Left lobe of liver (tissue), 2 donors: ENCODE measurements at regions not wholly inside any gene's neighbourhood (a gene's known extent, or its start where the extent isn't known, plus 50 kb on each side); places are given as distances from the start of the nearest gene placed in this dataset.
"Not testable (repeated sequence)": the region's sequence is repeated elsewhere in the genome, so short reads cannot be mapped to it uniquely, and the experiment has no call there.

ENCODE experiments used
- ATAC-seq: fragments of 200-7000 bp; cut with Tn5 transposase; one replicate; pipeline ENCODE4 v1.9.1; 2020; ENCODE audit warnings: mild to moderate bottlenecking, moderate library complexity
- DNase-seq: peaks from one replicate; pipeline ENCODE4 v3.0.0-alpha.2; 2020; ENCODE audit warnings: low spot score
- donor health status: DM: no; HTN: no; CAD: no; lungs with moderate emphysema.
- donor health status: DM: no; HTN: yes; CAD: no.

DNA sequence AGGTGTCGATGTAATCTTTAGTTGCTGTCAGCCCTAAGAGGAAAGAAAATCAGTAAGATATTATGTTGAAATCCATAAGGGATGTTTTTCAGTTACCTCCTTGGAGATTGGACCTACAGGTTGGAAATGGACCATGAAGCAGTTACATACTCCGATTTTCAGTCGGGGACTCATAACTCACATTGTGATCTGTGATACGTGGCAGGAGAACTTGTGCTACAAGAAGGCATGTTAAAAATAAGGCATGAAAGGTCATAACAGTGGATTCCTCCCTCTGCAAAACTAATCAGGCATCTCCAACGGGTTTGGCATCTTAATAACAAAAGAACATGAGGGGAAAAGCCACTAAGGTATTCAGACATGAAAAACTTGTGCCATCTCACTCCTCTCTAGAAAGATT, 111.2 kb upstream of the CACHD1 start:
- DNase-seq: no peak
- ATAC-seq: no peak

DNA sequence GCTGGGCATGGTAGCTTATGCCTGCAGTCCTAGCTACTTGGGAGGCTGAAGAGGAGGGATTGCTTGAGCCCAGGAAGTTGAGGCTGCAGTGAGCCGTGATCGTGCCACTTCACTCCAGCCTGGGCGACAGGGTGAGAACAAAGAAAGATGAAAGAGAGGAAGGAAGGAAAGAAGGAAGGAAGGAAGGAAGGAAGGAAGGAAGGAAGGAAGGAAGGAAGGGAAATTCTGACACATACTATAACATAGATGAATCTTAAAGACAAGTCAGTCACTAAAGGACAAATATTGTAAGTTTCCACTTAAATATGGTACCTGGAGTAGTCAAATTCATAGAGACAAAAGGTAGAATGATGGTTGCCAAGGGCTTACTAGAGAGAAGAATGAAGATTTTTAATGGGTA, 108.0 kb upstream of the CACHD1 start:
- ATAC-seq (no peak), DNase-seq (no peak)

DNA sequence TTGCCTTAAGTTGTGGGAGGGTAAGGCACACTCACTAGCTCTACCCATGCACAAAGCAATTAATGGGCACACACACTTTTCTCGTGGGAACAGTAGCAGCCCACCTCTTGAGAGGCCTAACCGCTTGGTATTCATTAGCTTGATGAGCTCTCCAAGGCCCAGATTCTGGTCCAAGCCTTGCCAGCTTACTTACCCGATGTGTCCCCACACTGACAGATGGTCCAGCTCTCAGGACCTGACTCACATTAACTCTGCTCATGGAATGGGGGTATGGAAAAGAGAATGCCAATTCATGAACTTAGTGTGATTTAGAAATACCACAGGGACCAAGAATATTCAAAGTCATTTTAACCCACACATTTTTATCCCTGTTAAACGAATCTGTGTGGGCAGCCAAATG, 106.8 kb upstream of the CACHD1 start:
- ATAC-seq (no peak), DNase-seq (no peak)

DNA sequence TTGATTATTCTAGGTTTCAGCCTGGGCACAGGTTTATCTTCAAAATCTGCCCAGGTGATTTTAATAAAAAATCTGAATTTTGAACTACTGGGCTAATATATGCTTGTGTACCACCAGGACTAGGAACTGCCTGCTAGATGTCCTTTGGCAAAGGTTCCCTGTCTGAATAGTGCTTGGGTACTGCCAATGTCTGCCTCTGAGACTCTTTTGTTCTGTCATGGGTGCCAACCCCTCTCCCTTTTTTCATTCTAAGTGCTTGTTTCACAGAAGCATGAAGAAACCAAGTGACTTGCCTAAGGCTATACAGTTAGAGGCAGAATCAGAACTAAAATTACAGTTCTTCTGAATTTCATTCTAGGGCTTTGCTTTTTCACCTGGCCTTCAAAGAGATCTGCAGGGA, 106.3 kb upstream of the CACHD1 start:
- ATAC-seq: no peak
- no peak for DNase-seq

DNA sequence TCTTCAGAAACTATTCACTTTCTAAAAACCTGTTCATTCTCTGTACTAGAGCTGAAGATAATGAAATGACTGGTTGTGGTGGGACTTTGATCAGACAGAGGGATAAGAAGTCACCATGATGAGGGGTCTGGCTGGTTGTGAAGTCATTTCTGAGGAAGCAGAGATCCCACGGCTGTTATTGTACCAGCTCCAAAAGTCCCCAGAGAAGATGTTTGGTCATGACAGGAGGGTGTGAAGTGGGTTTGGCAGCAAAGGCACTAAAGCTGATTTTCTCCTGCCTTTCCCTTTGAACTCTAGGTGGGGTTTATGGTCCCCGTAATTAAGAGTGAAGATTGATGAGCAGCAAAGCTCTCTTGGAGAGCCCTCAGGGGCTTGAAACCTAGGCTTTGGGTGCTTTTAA, 103.1 kb upstream of the CACHD1 start:
- DNase-seq (no peak), ATAC-seq (no peak)

DNA sequence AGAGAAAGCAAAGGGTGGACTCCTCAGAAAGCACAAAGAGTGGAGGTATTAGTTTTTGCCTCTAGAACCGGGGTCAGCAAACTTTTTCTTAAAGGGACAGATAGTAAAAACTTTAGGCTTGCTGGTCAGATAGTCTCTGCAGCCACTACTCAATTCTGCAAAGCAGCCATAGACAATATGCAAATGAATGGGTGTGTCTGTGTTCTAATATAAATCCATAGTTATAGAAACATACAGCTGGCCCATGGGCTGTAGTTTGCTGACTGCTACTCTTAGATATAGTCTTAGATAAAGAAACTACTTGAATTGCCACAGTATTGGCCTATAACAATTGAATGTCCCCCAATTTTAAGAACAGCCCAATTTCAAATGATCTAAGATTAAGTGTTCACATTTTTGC, 101.6 kb upstream of the CACHD1 start:
- ATAC-seq (no peak), DNase-seq (no peak)

DNA sequence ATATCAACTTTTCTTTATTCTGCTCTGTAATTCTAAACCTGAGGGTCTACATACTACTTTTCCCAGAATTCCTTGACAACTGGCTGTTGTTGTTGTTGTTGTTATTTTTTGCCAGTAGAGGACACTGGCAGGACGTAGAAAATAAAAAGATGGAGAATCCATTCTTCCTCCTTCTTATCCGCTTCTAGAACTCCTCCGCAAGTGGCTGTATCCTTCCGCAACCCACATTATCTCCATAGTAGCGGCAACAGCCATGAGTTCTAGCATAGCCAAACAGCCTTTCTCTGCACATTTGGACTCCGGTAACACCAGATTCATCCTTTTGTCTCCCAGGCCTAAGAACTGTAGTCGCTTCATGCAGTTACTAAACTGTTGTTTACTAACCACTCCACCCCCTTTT, 91.1 kb upstream of the CACHD1 start:
- DNase-seq (no peak), ATAC-seq (peak; percentile 52)

DNA sequence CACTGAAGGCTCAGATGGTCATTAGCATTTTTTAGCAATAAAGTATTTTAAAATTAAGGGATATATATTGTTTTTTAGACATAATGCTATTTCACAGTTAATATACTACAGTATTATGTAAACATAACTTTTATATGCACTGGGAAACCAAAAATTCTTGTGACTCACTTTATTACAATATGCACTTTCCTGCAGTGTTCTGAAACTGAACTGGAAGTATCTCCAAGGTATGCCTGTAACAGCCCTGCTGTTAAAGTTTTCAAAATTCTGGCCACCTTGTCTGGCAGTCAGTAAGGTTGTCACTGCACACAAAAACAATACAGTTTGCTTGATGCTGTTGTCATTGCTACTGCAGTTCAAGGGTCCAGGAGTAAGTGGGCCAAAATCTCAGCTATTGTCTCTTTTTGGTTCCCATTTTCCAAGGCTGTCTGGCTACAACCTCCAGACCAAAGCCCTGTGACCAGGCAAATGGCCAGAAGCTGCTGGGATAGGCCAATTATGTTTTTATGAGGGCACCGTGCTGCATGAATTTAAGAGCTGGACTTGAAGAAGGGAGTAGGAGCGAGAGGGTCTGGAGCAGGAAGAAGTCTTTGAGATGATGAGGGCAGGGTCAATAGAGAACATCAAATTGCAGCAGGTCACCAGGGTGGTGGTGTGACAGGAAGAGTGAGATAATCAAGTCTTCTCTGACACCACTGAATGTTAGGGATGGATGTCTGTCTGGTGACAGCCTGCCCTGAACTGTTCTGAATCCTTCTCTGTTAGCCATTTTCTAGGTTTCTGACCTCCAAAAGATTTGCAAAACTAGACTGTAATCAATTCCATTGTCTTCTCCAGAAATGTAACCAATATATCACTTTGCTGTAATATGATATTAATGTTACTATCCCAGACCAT, 82.3 kb upstream of the CACHD1 start:
- DNase-seq (no peak), ATAC-seq (no peak)

DNA sequence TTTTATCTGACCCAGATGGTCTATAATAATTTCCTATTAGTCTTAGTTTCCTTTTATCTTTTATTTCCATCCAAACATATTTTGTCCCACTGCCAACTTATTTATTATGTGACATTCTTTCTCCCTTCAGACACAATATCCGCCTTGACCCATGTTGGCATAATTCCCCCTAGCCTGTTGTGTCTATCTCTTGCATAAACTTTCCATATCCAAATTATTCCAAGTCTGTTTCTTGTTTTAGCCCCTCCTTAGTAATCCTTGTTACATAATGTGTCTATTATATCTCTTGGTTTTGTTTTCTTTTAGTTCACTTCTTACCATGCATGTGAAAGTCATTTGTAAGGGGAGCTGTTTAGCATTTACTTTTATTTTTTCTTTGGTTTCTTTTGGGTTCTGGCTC, 81.6 kb upstream of the CACHD1 start:
- ATAC-seq (no peak), DNase-seq (no peak)

DNA sequence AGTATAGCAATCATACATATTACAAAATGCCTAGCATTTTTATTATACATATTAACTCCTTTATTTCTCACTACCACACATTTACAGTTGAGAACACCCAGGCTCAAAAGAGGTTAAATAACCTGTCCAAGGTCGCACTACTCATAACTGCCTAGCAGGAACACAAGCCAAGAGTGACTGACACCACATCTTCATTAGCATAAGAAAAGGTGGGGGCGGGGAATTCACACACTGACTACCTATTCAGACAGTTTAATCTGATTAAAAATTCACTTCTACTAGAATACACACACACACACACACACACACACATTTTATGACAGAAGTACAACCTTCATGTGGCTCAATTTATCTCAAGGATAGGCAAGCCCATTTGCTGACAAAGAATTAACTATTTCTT, 77.8 kb upstream of the CACHD1 start:
- ATAC-seq (no peak), DNase-seq (no peak)

DNA sequence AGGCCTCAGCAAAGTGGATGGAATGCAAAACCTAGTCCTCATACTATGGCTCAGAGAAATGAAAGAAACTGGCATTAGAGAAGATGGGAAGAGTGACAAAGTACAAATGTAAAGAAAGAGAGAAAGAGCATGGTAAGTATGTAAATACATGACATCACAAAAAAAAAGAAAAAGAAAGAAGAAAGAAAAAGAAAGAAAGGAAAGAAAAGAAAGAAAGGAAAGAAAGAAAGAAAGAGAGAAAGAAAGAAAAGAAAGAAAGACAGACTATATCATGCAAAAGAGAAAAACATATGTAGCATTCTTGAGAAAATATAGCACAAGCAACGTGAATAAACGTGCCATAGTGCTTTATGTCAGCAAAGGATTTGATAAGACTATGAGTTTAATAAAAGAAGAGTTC, 76.1 kb upstream of the CACHD1 start:
- DNase-seq (no peak), ATAC-seq (no peak)

DNA sequence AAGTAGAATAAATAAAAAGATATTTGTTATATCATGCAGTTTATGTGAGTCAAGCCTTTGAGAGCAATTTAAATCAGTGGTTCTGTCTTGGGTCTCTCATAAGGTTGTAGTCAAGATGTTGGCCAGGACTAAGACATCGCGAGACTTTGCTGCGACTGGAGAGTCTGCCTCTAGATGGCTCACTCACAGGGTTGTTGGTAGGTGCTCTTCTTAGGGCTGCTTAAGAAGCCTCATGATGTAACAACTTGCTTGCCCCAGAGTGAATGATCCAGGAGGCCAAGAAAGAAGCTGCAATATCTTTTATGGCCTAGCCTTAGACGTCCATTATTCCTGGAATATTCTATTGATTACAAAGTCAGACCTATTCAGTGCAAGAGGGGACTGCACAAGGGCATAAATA, 73.1 kb upstream of the CACHD1 start:
- DNase-seq: no peak
- ATAC-seq: no peak

DNA sequence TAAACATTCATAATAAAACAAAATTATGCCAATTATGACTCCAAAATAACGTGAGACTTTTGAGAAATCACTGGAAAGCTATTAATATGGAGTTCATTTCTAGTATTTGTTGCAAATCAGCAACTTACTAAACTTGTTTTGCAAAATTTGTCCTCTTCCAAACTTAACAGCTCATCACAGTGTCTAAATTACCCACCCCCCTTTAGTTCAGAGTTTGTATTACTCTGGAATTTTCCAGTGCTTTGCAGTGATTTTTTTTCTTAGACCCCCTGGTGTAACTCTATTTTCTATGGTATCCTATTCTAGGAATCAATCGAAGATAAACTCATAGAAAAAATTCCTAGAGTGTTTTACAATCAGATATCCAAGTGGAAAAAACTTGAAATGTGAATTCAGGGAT, 72.4 kb upstream of the CACHD1 start:
- DNase-seq: no peak
- ATAC-seq: no peak

DNA sequence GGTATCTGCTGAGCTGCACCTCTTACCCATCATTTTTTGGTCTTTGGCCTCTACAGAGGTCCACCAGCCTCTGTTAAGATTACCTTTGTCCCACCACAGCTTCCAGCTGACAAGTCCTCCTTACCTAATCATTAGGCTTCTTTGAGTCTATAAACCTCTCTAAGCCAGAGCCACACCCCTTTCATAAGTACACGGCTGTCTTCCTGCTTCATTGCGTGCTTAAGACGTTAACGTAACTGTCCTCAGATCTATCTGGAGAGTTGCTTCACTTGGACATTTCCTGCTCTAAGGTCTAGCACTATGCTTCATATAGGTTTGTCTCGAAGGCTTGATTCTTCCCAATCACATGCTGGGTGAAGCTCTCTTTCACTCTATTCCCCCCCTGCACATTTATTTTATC, 71.0 kb upstream of the CACHD1 start:
- no peak for ATAC-seq
- DNase-seq: no peak

DNA sequence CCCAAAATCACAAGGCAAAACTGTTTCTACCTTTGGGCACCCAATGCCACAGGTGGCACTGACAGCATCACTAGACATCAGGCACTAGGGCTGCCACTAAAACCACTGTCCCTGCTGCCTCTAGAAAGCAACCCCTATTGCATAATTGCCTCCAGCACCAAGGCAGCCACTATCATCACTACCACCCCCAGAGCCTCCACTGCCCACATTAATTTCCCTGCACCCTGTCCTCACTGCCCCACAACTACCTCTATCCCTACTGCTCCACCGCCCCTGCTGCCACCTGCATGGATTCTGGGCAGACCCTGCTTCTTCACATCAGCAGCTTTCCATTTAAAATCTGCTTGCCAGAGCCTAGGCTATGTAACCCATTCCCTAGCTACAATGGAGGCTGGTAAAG, 68.6 kb upstream of the CACHD1 start:
- ATAC-seq (no peak), DNase-seq (no peak)

DNA sequence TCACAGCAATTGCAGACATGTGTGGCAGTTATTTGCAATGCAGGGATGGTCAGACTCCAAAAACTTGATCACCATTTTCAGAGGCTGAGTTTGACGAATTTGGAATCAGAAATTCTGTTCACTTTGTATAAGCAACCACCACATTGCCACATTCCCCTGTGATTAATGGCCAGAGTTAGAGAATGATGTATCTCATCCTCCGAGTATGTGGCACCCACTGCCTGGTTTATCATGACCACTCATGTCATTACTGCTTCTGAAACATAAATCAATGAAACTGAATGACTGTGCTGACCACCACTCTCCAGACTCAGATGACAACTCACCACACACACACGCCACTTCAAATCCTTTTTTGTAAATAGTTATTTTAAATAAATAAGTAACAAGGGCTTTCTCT, 66.6 kb upstream of the CACHD1 start:
- DNase-seq (no peak), ATAC-seq (no peak)

DNA sequence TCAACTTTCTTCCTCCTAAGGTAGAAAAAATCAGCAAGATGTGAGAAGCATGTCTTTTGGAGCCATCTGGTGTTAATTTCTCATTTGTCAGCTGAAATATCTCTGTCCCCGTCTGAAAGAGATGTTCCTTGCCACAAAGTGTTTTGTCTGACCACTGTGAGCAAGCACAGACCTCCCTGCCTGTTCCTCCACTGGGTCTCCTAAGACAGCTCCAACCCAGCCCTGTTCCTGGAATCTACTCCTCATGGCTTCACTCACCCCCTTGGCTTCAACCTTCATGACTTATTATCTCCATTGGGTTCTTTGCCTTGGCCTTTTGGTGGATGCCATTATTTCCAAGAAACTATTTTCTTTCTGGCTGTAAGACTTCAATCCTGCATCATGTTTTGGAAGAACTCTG, 65.7 kb upstream of the CACHD1 start:
- no peak for ATAC-seq

DNA sequence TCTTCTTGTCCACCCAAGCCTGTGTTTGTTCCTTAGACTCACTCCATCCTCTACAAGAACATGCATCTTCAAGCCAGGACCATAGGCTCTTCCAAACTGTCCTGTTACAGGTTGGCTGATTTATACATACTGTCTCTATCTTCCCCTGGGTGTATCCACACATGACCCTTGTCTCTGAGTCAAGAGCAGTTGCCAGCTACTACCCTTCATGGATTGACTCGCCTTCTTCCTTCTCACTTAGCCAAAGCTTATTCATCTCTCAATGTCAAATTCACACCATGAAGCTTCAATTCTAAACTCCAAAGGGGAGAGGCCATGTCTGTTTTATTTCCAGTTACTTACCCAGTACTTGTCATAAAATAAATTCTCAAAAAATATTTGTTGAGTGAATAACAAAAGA, 64.1 kb upstream of the CACHD1 start:
- no peak for ATAC-seq
- no peak for DNase-seq

More for the DNA sequence above, 65.7 kb upstream of the CACHD1 start:
- no peak for DNase-seq

DNA sequence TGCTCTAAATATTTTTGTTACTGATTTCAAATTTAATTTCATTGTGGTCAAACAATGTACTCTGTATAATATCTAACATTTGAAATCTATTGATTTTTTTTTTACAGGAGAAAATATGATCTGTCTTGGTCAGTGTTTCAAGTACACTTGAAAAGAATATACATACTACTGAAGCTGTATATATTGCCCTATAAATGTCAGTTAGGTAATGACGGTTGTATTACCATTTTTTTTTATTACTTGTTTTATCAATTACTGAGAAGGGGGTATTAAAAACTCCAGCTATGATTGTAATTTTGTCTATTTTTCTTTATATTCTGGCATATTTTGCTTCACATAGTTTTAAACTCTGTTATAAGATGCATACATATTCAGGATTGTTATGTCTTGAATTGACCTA, 59.7 kb upstream of the CACHD1 start:
- DNase-seq (no peak), ATAC-seq (no peak)

DNA sequence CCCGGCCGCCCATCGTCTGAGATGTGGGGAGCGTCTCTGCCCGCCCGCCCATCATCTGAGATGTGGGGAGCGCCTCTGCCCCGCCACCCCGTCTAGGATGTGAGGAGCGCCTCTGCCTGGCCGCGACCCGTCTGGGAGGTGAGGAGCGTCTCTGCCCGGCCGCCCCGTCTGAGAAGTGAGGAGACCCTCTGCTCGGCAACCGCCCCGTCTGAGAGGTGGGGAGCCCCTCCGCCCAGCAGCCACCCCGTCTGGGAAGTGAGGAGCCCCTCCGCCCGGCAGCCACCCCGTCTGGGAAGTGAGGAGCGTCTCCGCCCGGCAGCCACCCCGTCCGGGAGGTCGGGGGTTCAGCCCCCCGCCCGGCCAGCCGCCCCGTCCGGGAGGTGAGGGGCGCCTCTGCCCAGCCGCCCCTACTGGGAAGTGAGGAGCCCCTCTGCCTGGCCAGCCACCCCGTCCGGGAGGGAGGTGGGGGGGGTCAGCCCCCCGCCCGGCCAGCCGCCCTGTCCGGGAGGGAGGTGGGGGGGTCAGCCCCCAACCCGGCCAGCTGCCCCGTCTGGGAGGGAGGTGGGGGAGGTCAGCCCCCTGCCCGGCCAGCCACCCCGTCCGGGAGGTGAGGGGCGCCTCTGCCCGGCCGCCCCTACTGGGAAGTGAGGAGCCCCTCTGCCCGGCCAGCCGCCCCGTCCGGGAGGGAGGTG, 54.9 kb upstream of the CACHD1 start:
- not testable (repeated sequence) for ATAC-seq, DNase-seq

DNA sequence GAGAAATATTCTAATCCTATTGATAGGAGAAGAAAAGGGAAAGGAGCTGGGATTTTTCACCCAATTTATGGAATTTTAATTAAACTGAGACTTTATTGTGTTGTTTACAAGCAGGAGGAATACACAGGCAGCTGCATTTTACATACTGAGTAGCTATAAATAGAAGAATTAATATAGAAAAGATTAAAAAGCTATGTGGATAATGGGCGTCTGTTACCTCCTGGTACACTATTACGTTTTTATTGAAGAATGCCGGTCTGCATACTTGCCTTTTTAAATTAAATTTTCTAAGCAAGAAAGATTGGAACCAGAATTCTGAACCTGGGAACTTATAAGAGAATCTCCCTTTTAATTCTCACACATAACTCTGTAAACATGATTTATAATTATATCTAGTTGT, 52.1 kb upstream of the CACHD1 start:
- ATAC-seq (no peak), DNase-seq (no peak)
